ENCODE measurements at regions not wholly inside any gene's neighbourhood (a gene's known extent, or its start where the extent isn't known, plus 50 kb on each side); places are given as distances from the start of the nearest gene placed in this dataset.

DNA sequence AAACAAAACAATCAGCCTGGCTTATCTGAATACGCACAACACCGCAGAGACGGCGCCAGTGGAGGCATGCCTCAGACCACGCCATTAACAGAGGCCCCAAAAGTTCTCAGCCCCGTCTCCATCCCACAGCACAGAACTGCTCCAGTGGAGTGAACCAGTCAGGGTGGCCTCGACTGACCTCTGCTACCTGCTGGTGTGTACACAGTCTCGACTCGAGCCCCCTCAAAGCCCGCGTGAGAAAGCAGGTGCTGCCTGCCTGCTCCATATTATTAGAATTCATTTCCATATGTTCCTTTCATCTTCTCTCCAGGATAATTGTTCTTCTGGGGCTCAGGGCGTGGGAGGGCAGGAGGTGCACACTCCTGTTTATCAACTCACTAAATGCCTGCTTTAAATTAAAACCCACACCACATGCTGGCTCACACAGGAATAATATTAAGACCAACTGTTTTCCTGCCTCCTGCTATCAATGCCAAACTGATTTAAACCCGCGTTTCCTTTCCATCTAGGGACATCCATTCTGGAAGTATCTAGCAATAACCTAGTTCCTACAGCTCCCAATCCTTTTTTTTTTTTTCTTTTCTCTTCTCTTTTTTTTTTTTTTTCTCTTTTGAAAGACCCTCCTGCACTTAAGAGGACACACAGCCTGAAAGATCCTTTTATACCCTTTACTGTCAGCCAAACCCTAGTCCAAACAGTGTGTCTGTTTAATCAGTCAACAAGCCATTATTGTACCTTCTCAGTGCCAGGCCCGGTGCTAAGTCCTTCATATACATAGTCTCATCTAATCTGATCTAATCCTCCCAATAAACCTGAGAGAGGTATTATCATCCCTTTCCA, 101.2 kb downstream of the TLE3 start:
- DNase-seq, result peak; percentile 84

DNA sequence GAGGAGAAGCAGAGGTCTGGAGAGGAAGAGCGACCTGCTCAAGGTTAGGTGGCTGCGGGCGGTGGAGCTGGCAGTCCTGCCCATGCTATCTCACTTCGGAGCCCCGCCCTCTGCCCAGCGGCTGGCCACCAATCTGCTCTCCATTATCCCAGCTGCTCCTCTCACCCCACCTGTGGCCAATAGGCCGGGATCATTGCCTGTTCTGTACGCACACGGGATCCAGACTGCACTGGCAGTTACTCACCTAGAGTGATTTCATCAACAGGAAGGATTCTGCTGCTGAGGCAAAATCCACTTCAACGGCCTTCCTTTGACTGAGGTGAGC, 100.6 kb downstream of the TLE3 start:
- DNase-seq, result peak; percentile 84

Measured in DMS153 (cell line).